NCI-H2196 treated with DMSO at 0.1 percent for 48 hours (cell line): ENCODE measurements at regions not wholly inside any gene's neighbourhood (a gene's known extent, or its start where the extent isn't known, plus 50 kb on each side); places are given as distances from the start of the nearest gene placed in this dataset.

Source experiments
- DNase-seq: peaks from one replicate; lab custom pipeline; 2025; ENCODE audit not compliant: unreplicated experiment; lab: John Stamatoyannopoulos, UW

GRCh38 chr4:119750771-119751170 lies 122.2 kb upstream of the PDE5A start:
- DNase-seq: no peak

- DNase-seq: no peak
These were observed 121.4 kb upstream of the PDE5A start for GRCh38 chr4:119750048-119750447.

- no peak for DNase-seq
These were observed 120.2 kb upstream of the PDE5A start for GRCh38 chr4:119748853-119749252.

- DNase-seq: no peak
These were observed 118.3 kb upstream of the PDE5A start for GRCh38 chr4:119746951-119747350.

GRCh38 chr4:119745351-119745750 lies 116.7 kb upstream of the PDE5A start:
- no peak for DNase-seq

- DNase-seq: no peak
These were observed 116.0 kb upstream of the PDE5A start for GRCh38 chr4:119744580-119744979.

- DNase-seq: no peak
These were observed 115.0 kb upstream of the PDE5A start for GRCh38 chr4:119743644-119744043.

- DNase-seq: no peak
These were observed 111.2 kb upstream of the PDE5A start for GRCh38 chr4:119739796-119740195.

GRCh38 chr4:119738901-119739300 lies 110.3 kb upstream of the PDE5A start:
- no peak for DNase-seq

- DNase-seq: no peak
These were observed 108.0 kb upstream of the PDE5A start for GRCh38 chr4:119736559-119736958.

- DNase-seq: no peak
These were observed 106.6 kb upstream of the PDE5A start for GRCh38 chr4:119735165-119735651.

GRCh38 chr4:119733431-119733830 lies 104.8 kb upstream of the PDE5A start:
- no peak for DNase-seq

- DNase-seq: no peak
These were observed 103.2 kb upstream of the PDE5A start for GRCh38 chr4:119731778-119732177.

- DNase-seq: no peak
These were observed 102.6 kb upstream of the PDE5A start for GRCh38 chr4:119731146-119731742.

GRCh38 chr4:119730671-119730950 lies 102.0 kb upstream of the PDE5A start:
- no peak for DNase-seq

GRCh38 chr4:119729835-119730670 lies 101.4 kb upstream of the PDE5A start:
- DNase-seq: peak; percentile 24

- no peak for DNase-seq
These were observed 100.3 kb upstream of the PDE5A start for GRCh38 chr4:119728692-119729593.

- DNase-seq: no peak
These were observed 99.6 kb upstream of the PDE5A start for GRCh38 chr4:119728185-119728584.

- no peak for DNase-seq
These were observed 97.9 kb upstream of the PDE5A start for GRCh38 chr4:119726505-119726904.

- no peak for DNase-seq
These were observed 97.2 kb upstream of the PDE5A start for GRCh38 chr4:119725688-119726330.

GRCh38 chr4:119725011-119725410 lies 96.4 kb upstream of the PDE5A start:
- DNase-seq: no peak
